ENCODE measurements at regions not wholly inside any gene's neighbourhood (a gene's known extent, or its start where the extent isn't known, plus 50 kb on each side); places are given as distances from the start of the nearest gene placed in this dataset.

DNA sequence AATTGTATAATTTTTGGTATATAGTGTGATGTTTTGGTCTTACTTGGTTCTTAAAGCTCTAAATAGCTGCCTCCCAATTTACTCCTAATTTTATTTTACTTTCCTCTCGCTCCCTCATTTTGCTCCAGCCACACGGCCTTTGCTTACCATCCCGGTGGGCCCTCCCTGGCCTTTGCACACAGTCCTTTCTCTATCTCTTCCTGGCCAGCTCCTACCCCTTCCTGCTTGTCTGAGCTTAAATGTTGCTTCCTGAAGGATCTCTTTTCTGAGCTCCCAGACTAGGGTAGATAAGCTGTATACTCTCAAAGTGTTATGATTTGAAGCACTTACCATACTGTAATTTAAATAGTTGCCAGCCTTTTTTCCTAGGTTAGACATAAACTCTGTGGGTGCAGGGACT, 121.7 kb downstream of the UTRN start:
- TF ChIP-seq, protein P1, sequence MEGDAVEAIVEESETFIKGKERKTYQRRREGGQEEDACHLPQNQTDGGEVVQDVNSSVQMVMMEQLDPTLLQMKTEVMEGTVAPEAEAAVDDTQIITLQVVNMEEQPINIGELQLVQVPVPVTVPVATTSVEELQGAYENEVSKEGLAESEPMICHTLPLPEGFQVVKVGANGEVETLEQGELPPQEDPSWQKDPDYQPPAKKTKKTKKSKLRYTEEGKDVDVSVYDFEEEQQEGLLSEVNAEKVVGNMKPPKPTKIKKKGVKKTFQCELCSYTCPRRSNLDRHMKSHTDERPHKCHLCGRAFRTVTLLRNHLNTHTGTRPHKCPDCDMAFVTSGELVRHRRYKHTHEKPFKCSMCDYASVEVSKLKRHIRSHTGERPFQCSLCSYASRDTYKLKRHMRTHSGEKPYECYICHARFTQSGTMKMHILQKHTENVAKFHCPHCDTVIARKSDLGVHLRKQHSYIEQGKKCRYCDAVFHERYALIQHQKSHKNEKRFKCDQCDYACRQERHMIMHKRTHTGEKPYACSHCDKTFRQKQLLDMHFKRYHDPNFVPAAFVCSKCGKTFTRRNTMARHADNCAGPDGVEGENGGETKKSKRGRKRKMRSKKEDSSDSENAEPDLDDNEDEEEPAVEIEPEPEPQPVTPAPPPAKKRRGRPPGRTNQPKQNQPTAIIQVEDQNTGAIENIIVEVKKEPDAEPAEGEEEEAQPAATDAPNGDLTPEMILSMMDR (IDR thresholded peaks at IDR 0.05), result no peak
- TF ChIP-seq POLR2A (IDR thresholded peaks at IDR 0.05), result no peak
